Astrocyte (in vitro differentiated cells and primary cell): ENCODE measurements at regions not wholly inside any gene's neighbourhood (a gene's known extent, or its start where the extent isn't known, plus 50 kb on each side); places are given as distances from the start of the nearest gene placed in this dataset.

Source experiments
- DNase-seq: peaks from one replicate; pipeline ENCODE4 v3.0.0-alpha.2; 2010; ENCODE audit warnings: low read depth
- FAIRE-seq: peaks from 2 replicates; lab custom pipeline; 2011; peaks lifted over from hg19 to GRCh38; lab: Jason Lieb, UNC
- H2AFZ ChIP-seq: 2 replicates; pipeline ENCODE4 v1.6.0; 2012; ENCODE audit warnings: low read depth, low read length, inconsistent platforms
- H3K27ac ChIP-seq: 2 replicates; pipeline ENCODE4 v1.5.1; 2011; ENCODE audit warnings: low read depth, low read length, inconsistent platforms
- H3K27me3 ChIP-seq: 2 replicates; pipeline ENCODE4 v1.6.0; 2011; ENCODE audit warnings: low read length, inconsistent platforms; ENCODE audit not compliant: insufficient read depth
- H3K36me3 ChIP-seq: 2 replicates; pipeline ENCODE4 v1.5.1; 2011; ENCODE audit warnings: low read length, inconsistent platforms; ENCODE audit not compliant: insufficient read depth
- H3K4me1 ChIP-seq: 2 replicates; pipeline ENCODE4 v1.5.1; 2011; ENCODE audit warnings: low read length, inconsistent platforms; ENCODE audit not compliant: insufficient read depth
- H3K4me2 ChIP-seq: 2 replicates; pipeline ENCODE4 v1.6.0; 2012; ENCODE audit warnings: low read length, inconsistent platforms
- H3K4me3 ChIP-seq: 2 replicates; pipeline ENCODE4 v1.5.1; 2011; ENCODE audit warnings: low read depth, mild to moderate bottlenecking, low read length, inconsistent platforms; ENCODE audit not compliant: insufficient read depth
- H3K79me2 ChIP-seq: 2 replicates; pipeline ENCODE4 v1.6.0; 2012; ENCODE audit warnings: mild to moderate bottlenecking, low read length, inconsistent platforms; ENCODE audit not compliant: insufficient read depth
- H3K9ac ChIP-seq: 2 replicates; pipeline ENCODE4 v1.6.0; 2012; ENCODE audit warnings: mild to moderate bottlenecking, low read length, inconsistent platforms
- H3K9me3 ChIP-seq: 2 replicates; pipeline ENCODE4 v1.5.1; 2012; ENCODE audit warnings: low read depth, mild to moderate bottlenecking, low read length, inconsistent platforms; ENCODE audit not compliant: insufficient read depth
- H4K20me1 ChIP-seq: 2 replicates; pipeline ENCODE4 v1.6.0; 2012; ENCODE audit warnings: low read length, inconsistent platforms; ENCODE audit not compliant: insufficient read depth
- H3K27ac Mint-ChIP-seq: one replicate; pipeline ENCODE4 v1.8.0; 2021; ENCODE audit warnings: mild to moderate bottlenecking, mixed read lengths; ENCODE audit not compliant: unreplicated experiment
- H3K27me3 Mint-ChIP-seq: one replicate; pipeline ENCODE4 v1.8.0; 2021; ENCODE audit warnings: low read depth, mixed read lengths; ENCODE audit not compliant: unreplicated experiment
- H3K36me3 Mint-ChIP-seq: one replicate; pipeline ENCODE4 v1.8.0; 2021; ENCODE audit warnings: low read depth, mixed read lengths; ENCODE audit not compliant: unreplicated experiment
- H3K4me1 Mint-ChIP-seq: one replicate; pipeline ENCODE4 v1.8.0; 2021; ENCODE audit warnings: low read depth, mixed read lengths; ENCODE audit not compliant: unreplicated experiment
- H3K4me3 Mint-ChIP-seq: one replicate; pipeline ENCODE4 v1.8.0; 2021; ENCODE audit warnings: mild to moderate bottlenecking, moderate library complexity, mixed read lengths; ENCODE audit not compliant: unreplicated experiment
- H3K9me3 Mint-ChIP-seq: one replicate; pipeline ENCODE4 v1.8.0; 2021; ENCODE audit warnings: mild to moderate bottlenecking, mixed read lengths; ENCODE audit not compliant: unreplicated experiment
- CTCF ChIP-seq: IDR thresholded peaks from 2 replicates; pipeline ENCODE4 v1.5.1; 2011; ENCODE audit warnings: low read depth, mild to moderate bottlenecking, inconsistent platforms, low read length, moderate library complexity; ENCODE audit not compliant: insufficient read depth
- EZH2 ChIP-seq: IDR thresholded peaks from 2 replicates; pipeline ENCODE4 v1.6.1; 2012; ENCODE audit warnings: mild to moderate bottlenecking, low read length, inconsistent platforms; ENCODE audit not compliant: insufficient read depth

GRCh38 chr11:92443199-92443598, 218.6 kb downstream of the FAT3 start:
- H4K20me1 ChIP-seq = no peaks in the 10 kb centered on the region
- H3K9me3 ChIP-seq = no peaks in the 10 kb centered on the region
- FAIRE-seq (no peak), DNase-seq (peak; percentile 25)
- H3K27me3 Mint-ChIP-seq = no peaks in the 10 kb centered on the region
- no peaks in the 10 kb centered on the region for H3K27me3 ChIP-seq
- no peak overlapping the region for H3K27ac Mint-ChIP-seq
- H3K4me3 ChIP-seq = no peak overlapping the region
- no peaks in the 10 kb centered on the region for H3K79me2 ChIP-seq
- H3K9ac ChIP-seq = no peak overlapping the region
- no peaks in the 10 kb centered on the region for H3K9me3 Mint-ChIP-seq
- no peaks in the 10 kb centered on the region for H3K36me3 Mint-ChIP-seq
- no peak overlapping the region for H2AFZ ChIP-seq
- H3K27ac ChIP-seq = no peak overlapping the region
- no peak overlapping the region for H3K4me2 ChIP-seq
- H3K4me1 ChIP-seq = no peaks in the 10 kb centered on the region
- H3K4me1 Mint-ChIP-seq = peaks cover 42% of the 10 kb centered on the region
- H3K4me3 Mint-ChIP-seq = no peak overlapping the region
- no peak for TF ChIP-seq CTCF
- TF ChIP-seq EZH2 = no peak
- H3K36me3 ChIP-seq = no peaks in the 10 kb centered on the region

- H3K27me3 Mint-ChIP-seq = no peaks in the 10 kb centered on the region
- no peak overlapping the region for H3K4me3 ChIP-seq
- H3K9me3 ChIP-seq = no peaks in the 10 kb centered on the region
- no peak for DNase-seq
- H3K36me3 ChIP-seq = no peaks in the 10 kb centered on the region
- H3K79me2 ChIP-seq = no peaks in the 10 kb centered on the region
- no peaks in the 10 kb centered on the region for H4K20me1 ChIP-seq
- H3K4me1 Mint-ChIP-seq = peaks cover 32% of the 10 kb centered on the region
- H3K4me3 Mint-ChIP-seq = no peak overlapping the region
- FAIRE-seq = no peak
- no peak overlapping the region for H3K27ac Mint-ChIP-seq
- no peak for TF ChIP-seq CTCF
- TF ChIP-seq EZH2 = no peak
- H3K9me3 Mint-ChIP-seq = no peaks in the 10 kb centered on the region
- H3K4me2 ChIP-seq = no peak overlapping the region
- H3K27me3 ChIP-seq = no peaks in the 10 kb centered on the region
- no peak overlapping the region for H3K27ac ChIP-seq
- no peaks in the 10 kb centered on the region for H3K4me1 ChIP-seq
- no peaks in the 10 kb centered on the region for H3K36me3 Mint-ChIP-seq
- no peak overlapping the region for H3K9ac ChIP-seq
- H2AFZ ChIP-seq = no peak overlapping the region
Observed at GRCh38 chr11:92447586-92447985, 223.0 kb downstream of the FAT3 start.

- H3K27ac ChIP-seq = no peak overlapping the region
- no peak for FAIRE-seq
- no peaks in the 10 kb centered on the region for H3K9me3 Mint-ChIP-seq
Observed at GRCh38 chr11:92449222-92449621, 224.6 kb downstream of the FAT3 start.

More at GRCh38 chr11:92449222-92449621, 224.6 kb downstream of the FAT3 start:
- no peaks in the 10 kb centered on the region for H3K27me3 Mint-ChIP-seq
- no peaks in the 10 kb centered on the region for H3K79me2 ChIP-seq
- no peaks in the 10 kb centered on the region for H3K36me3 Mint-ChIP-seq
- H2AFZ ChIP-seq = no peak overlapping the region
- no peaks in the 10 kb centered on the region for H4K20me1 ChIP-seq
- no peaks in the 10 kb centered on the region for H3K27me3 ChIP-seq
- no peak overlapping the region for H3K4me3 ChIP-seq
- H3K27ac Mint-ChIP-seq = no peak overlapping the region
- no peak overlapping the region for H3K4me3 Mint-ChIP-seq
- no peaks in the 10 kb centered on the region for H3K36me3 ChIP-seq
- no peak overlapping the region for H3K9ac ChIP-seq
- TF ChIP-seq EZH2 (no peak), CTCF (no peak)
- H3K9me3 ChIP-seq = no peaks in the 10 kb centered on the region
- peaks cover 3% of the 10 kb centered on the region for H3K4me1 ChIP-seq
- DNase-seq = no peak
- H3K4me2 ChIP-seq = no peak overlapping the region
- H3K4me1 Mint-ChIP-seq = peaks cover 29% of the 10 kb centered on the region
